ENCODE measurements at regions not wholly inside any gene's neighbourhood (a gene's known extent, or its start where the extent isn't known, plus 50 kb on each side); places are given as distances from the start of the nearest gene placed in this dataset.

GRCh38 chr3:106372806-106373190, 504.0 kb upstream of the CBLB start:
- no peak overlapping the region for H3K27ac ChIP-seq (ENCODE audit: low read depth, low read length)
- CTCF ChIA-PET, result no interaction called here
- POLR2A ChIA-PET, result no interaction called here
- no peaks in the 10 kb centered on the region for H3K27me3 ChIP-seq (ENCODE audit: control insufficient read depth, insufficient read depth, low read length)
- no peak overlapping the region for H3K4me3 ChIP-seq (ENCODE audit: low read depth, low read length)
- DNase-seq (ENCODE audit: low read depth, low spot score), result no peak
- TF ChIP-seq CTCF (IDR thresholded peaks at IDR 0.05; ENCODE audit: low read depth, low read length), result no peak
- no peaks in the 10 kb centered on the region for H3K9me3 ChIP-seq (ENCODE audit: control insufficient read depth, insufficient read depth, low read length)

GRCh38 chr3:106376016-106376570, 507.3 kb upstream of the CBLB start:
- H3K9me3 ChIP-seq (ENCODE audit: control insufficient read depth, insufficient read depth, low read length), result no peaks in the 10 kb centered on the region
- TF ChIP-seq CTCF (IDR thresholded peaks at IDR 0.05; ENCODE audit: low read depth, low read length), result no peak
- no peak for DNase-seq (ENCODE audit: low read depth, low spot score)
- CTCF ChIA-PET, result no interaction called here
- POLR2A ChIA-PET, result no interaction called here
- H3K27ac ChIP-seq (ENCODE audit: low read depth, low read length), result no peak overlapping the region
- H3K27me3 ChIP-seq (ENCODE audit: control insufficient read depth, insufficient read depth, low read length), result no peaks in the 10 kb centered on the region
- H3K4me3 ChIP-seq (ENCODE audit: low read depth, low read length), result no peak overlapping the region

DNA sequence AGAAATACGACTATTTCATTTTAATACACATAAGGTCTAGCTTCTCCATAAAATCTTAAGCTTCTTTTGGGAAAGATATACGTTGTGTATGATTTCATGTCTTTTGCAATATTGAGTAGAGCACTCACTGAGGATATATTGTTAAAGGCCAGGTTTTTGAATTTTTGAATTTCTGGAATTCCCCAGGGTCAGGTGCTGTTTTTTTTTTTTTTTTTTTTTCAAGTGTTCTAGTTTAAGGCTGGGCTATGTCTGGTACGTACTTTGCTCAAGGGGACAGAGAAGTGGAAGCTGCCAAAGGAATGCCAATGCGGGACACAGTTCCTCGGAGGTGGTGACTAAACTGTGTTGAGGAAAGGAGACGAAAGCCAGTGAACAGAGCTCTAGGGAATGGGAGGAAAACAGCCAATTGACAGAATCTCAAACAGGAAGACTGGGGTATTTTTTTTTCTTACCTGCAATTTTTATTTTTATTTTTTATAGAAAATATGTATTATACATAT, 510.5 kb upstream of the CBLB start:
- no peaks in the 10 kb centered on the region for H3K27me3 ChIP-seq (ENCODE audit: control insufficient read depth, insufficient read depth, low read length)
- no peak for TF ChIP-seq CTCF (IDR thresholded peaks at IDR 0.05; ENCODE audit: low read depth, low read length)
- no peak overlapping the region for H3K4me3 ChIP-seq (ENCODE audit: low read depth, low read length)
- H3K9me3 ChIP-seq (ENCODE audit: control insufficient read depth, insufficient read depth, low read length), result no peaks in the 10 kb centered on the region
- H3K27ac ChIP-seq (ENCODE audit: low read depth, low read length), result no peak overlapping the region
- no peak for DNase-seq (ENCODE audit: low read depth, low spot score)
- CTCF ChIA-PET, result interaction anchor here (0.7 kb wide), 1 partner anchor 477 kb away, joined by 4 read pairs; no protein-coding TSS in a partner anchor
- POLR2A ChIA-PET, result no interaction called here

DNA sequence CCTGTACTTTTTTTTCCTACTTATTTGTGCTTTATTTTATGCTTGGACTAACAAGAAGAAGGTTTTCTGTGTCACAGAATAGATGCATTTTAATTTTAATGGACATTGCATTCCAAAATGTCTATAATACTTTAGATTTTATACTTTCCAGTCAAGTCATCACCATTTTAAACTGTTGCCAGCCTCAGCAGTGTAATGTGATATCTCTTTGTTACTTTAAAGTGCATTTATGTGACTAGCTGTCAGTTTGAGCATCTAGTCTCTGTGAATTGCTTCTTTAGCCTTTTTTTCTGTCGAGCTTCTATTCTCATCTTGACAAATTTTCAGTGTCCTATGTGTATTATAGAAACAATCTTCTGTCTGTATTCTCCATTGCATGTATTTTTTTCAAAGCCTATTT, 511.4 kb upstream of the CBLB start:
- Histone ChIP-seq H3K27me3 (ENCODE audit: control insufficient read depth, insufficient read depth, low read length) (no peaks in the 10 kb centered on the region), H3K27ac (ENCODE audit: low read depth, low read length) (no peak overlapping the region), H3K4me3 (ENCODE audit: low read depth, low read length) (no peak overlapping the region), H3K9me3 (ENCODE audit: control insufficient read depth, insufficient read depth, low read length) (no peaks in the 10 kb centered on the region)
- no peak for DNase-seq (ENCODE audit: low read depth, low spot score)
- CTCF ChIA-PET, result no interaction called here
- POLR2A ChIA-PET, result no interaction called here
- TF ChIP-seq CTCF (IDR thresholded peaks at IDR 0.05; ENCODE audit: low read depth, low read length), result no peak

DNA sequence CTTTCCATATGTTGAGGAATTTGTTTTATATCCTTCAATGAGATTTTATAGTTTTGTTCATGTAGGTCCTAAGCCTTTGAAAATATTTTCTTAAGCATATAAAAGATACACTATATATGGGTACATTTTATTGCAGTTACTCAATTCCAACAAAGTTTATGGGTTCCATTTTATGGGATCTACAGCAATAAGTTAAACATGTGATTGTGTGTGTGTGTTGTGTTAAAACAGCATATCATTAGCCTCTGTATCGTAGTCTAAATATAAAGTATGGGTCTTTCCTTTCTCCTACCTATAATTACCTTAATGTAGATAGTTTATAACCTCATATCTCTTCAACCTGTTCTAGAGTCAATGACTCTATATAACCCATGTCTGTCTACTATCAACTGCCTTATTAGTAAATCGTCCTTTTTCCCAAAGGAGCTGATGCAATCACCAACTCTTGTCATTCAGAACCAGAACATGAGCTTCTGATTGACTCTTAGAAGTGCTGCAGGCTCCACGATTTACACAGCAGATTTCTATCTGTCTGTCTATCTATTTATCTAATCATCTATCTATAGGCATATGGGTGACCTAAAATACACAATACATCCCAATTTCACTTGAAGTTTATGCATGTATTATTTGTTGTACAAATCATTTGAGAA, 512.6 kb upstream of the CBLB start:
- ChIA-PET CTCF (interaction anchor here (0.5 to 0.6 kb wide), 2 partner anchors 24 to 554 kb away, joined by 3 read pairs; no protein-coding TSS in a partner anchor), POLR2A (no interaction called here)
- Histone ChIP-seq H3K27ac (ENCODE audit: low read depth, low read length) (no peak overlapping the region), H3K9me3 (ENCODE audit: control insufficient read depth, insufficient read depth, low read length) (no peaks in the 10 kb centered on the region), H3K4me3 (ENCODE audit: low read depth, low read length) (no peak overlapping the region), H3K27me3 (ENCODE audit: control insufficient read depth, insufficient read depth, low read length) (no peaks in the 10 kb centered on the region)
- no peak for TF ChIP-seq CTCF (IDR thresholded peaks at IDR 0.05; ENCODE audit: low read depth, low read length)
- DNase-seq (ENCODE audit: low read depth, low spot score), result no peak
